ENCODE measurements at regions not wholly inside any gene's neighbourhood (a gene's known extent, or its start where the extent isn't known, plus 50 kb on each side); places are given as distances from the start of the nearest gene placed in this dataset.

GRCh38 chr5:133761632-133762031, 149.3 kb upstream of the FSTL4 start:
- no peak overlapping the region for H3K27ac ChIP-seq
- H3K4me3 ChIP-seq (replicated peaks in 1 of 3): no peak overlapping the region
- intact Hi-C loops (cut with DNase I): loop anchor here (10.0 kb wide), 1 partner anchor 103 kb away; no protein-coding TSS in a partner anchor
- WGBS, 2 donors: 82 to 88% methylated on average over 4 of the region's 4 CpGs
- no peaks in the 10 kb centered on the region for H3K27me3 ChIP-seq
- no peaks in the 10 kb centered on the region for H3K36me3 ChIP-seq
- H3K4me1 ChIP-seq: peaks cover 0 to 10% of the 10 kb centered on the region in 2 donors
- DNase-seq: no peak
- TF ChIP-seq CTCF (IDR thresholded peaks at IDR 0.05) (no peak), POLR2A (IDR thresholded peaks at IDR 0.05) (no peak)
- no peaks in the 10 kb centered on the region for H3K9me3 ChIP-seq

- no peaks in the 10 kb centered on the region for H3K36me3 ChIP-seq
- TF ChIP-seq CTCF (IDR thresholded peaks at IDR 0.05) (no peak), POLR2A (IDR thresholded peaks at IDR 0.05) (no peak)
- no peaks in the 10 kb centered on the region for H3K27me3 ChIP-seq
- no peaks in the 10 kb centered on the region for H3K9me3 ChIP-seq
- H3K27ac ChIP-seq: no peak overlapping the region
- peaks cover 0 to 10% of the 10 kb centered on the region in 2 donors for H3K4me1 ChIP-seq
- no peak overlapping the region for H3K4me3 ChIP-seq (replicated peaks in 1 of 3)
- intact Hi-C loops (cut with DNase I): loop anchor here (10.0 kb wide), 1 partner anchor 104 kb away; no protein-coding TSS in a partner anchor
- DNase-seq: no peak
- WGBS, 2 donors: 96 to 97% methylated on average over 3 of the region's 3 CpGs
Observed at GRCh38 chr5:133760532-133760931, 148.2 kb upstream of the FSTL4 start.

GRCh38 chr5:133758641-133759040, 146.3 kb upstream of the FSTL4 start:
- Histone ChIP-seq H3K9me3 (no peaks in the 10 kb centered on the region), H3K4me3 (replicated peaks in 1 of 3) (no peak overlapping the region), H3K36me3 (no peaks in the 10 kb centered on the region), H3K27ac (no peak overlapping the region), H3K27me3 (no peaks in the 10 kb centered on the region), H3K4me1 (peaks cover 0 to 2% of the 10 kb centered on the region in 2 donors)
- DNase-seq: no peak
- 49 to 53% methylated on average over 1 of the region's 1 CpG for WGBS, 2 donors
- TF ChIP-seq CTCF (IDR thresholded peaks at IDR 0.05): no peak
- no peak for TF ChIP-seq POLR2A (IDR thresholded peaks at IDR 0.05)
- intact Hi-C loops (cut with DNase I): no loop called here

GRCh38 chr5:133757396-133757945, 145.1 kb upstream of the FSTL4 start:
- TF ChIP-seq CTCF (IDR thresholded peaks at IDR 0.05) (no peak), POLR2A (IDR thresholded peaks at IDR 0.05) (no peak)
- Histone ChIP-seq H3K27me3 (no peaks in the 10 kb centered on the region), H3K27ac (no peak overlapping the region), H3K36me3 (no peaks in the 10 kb centered on the region), H3K9me3 (no peaks in the 10 kb centered on the region), H3K4me1 (no peaks in the 10 kb centered on the region), H3K4me3 (replicated peaks in 1 of 3) (no peak overlapping the region)
- 61 to 63% methylated on average over 8 of the region's 8 CpGs for WGBS, 2 donors
- no peak for DNase-seq
- intact Hi-C loops (cut with DNase I): no loop called here

GRCh38 chr5:133756756-133757155, 144.4 kb upstream of the FSTL4 start:
- H3K27ac ChIP-seq: no peak overlapping the region
- H3K9me3 ChIP-seq: no peaks in the 10 kb centered on the region
- no peaks in the 10 kb centered on the region for H3K27me3 ChIP-seq
- no peak for DNase-seq
- 75 to 81% methylated on average over 3 of the region's 3 CpGs for WGBS, 2 donors
- no peak overlapping the region for H3K4me3 ChIP-seq (replicated peaks in 1 of 3)
- intact Hi-C loops (cut with DNase I): no loop called here
- no peaks in the 10 kb centered on the region for H3K36me3 ChIP-seq
- TF ChIP-seq CTCF (IDR thresholded peaks at IDR 0.05) (no peak), POLR2A (IDR thresholded peaks at IDR 0.05) (no peak)
- no peaks in the 10 kb centered on the region for H3K4me1 ChIP-seq

All from thyroid gland (tissue), 4 donors.